Ishikawa (cell line): ENCODE measurements at regions not wholly inside any gene's neighbourhood (a gene's known extent, or its start where the extent isn't known, plus 50 kb on each side); places are given as distances from the start of the nearest gene placed in this dataset.
A peak's percentile ranks its signal among the peaks of the same experiment; 100 is the strongest.

ENCODE experiments used
- CEBPB ChIP-seq: IDR thresholded peaks from 2 replicates; pipeline ENCODE4 v1.6.1; 2012
- CREB1 ChIP-seq: IDR thresholded peaks from 2 replicates; pipeline ENCODE4 v1.6.1; 2012; ENCODE audit warnings: low read depth
- EGR1 ChIP-seq: IDR thresholded peaks from 2 replicates; pipeline ENCODE4 v1.6.1; 2012
- EP300 ChIP-seq: IDR thresholded peaks from 2 replicates; pipeline ENCODE4 v1.6.1; 2012; ENCODE audit warnings: borderline replicate concordance
- FOXM1 ChIP-seq: IDR thresholded peaks from 2 replicates; pipeline ENCODE4 v1.6.1; 2012; ENCODE audit warnings: low read depth, borderline replicate concordance
- NFIC ChIP-seq: IDR thresholded peaks from 2 replicates; pipeline ENCODE4 v1.6.1; 2012
- RAD21 ChIP-seq: IDR thresholded peaks from 2 replicates; pipeline ENCODE4 v1.6.1; 2012; ENCODE audit warnings: low read depth
- TAF1 ChIP-seq: IDR thresholded peaks from 2 replicates; pipeline ENCODE4 v1.6.1; 2012; ENCODE audit warnings: low read depth, mild to moderate bottlenecking
- TCF12 ChIP-seq: IDR thresholded peaks from 2 replicates; pipeline ENCODE4 v1.6.1; 2012; ENCODE audit warnings: low read depth
- TEAD4 ChIP-seq: IDR thresholded peaks from 2 replicates; pipeline ENCODE4 v1.6.1; 2012
- USF1 ChIP-seq: IDR thresholded peaks from 2 replicates; pipeline ENCODE4 v1.6.1; 2012
- YY1 ChIP-seq: IDR thresholded peaks from 2 replicates; pipeline ENCODE4 v1.6.1; 2012; ENCODE audit warnings: low read depth
- ZBTB7A ChIP-seq: IDR thresholded peaks from 2 replicates; pipeline ENCODE4 v1.6.1; 2012; ENCODE audit warnings: low read depth
- TF ChIP-seq, protein P1 (sequence below): IDR thresholded peaks from 2 replicates; pipeline ENCODE4 v1.6.1; 2012
- TF ChIP-seq, protein P2 (sequence below): IDR thresholded peaks from 2 replicates; pipeline ENCODE4 v1.6.1; 2012; ENCODE audit warnings: low read depth, mild to moderate bottlenecking

- TF ChIP-seq FOXM1 (no peak), EP300 (no peak), ZBTB7A (no peak), TCF12 (no peak), TAF1 (no peak), RAD21 (no peak), NFIC (no peak), CEBPB (no peak), EGR1 (no peak), TEAD4 (no peak)
- TF ChIP-seq, protein P1, sequence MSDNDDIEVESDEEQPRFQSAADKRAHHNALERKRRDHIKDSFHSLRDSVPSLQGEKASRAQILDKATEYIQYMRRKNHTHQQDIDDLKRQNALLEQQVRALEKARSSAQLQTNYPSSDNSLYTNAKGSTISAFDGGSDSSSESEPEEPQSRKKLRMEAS, result no peak
- TF ChIP-seq, protein P2, sequence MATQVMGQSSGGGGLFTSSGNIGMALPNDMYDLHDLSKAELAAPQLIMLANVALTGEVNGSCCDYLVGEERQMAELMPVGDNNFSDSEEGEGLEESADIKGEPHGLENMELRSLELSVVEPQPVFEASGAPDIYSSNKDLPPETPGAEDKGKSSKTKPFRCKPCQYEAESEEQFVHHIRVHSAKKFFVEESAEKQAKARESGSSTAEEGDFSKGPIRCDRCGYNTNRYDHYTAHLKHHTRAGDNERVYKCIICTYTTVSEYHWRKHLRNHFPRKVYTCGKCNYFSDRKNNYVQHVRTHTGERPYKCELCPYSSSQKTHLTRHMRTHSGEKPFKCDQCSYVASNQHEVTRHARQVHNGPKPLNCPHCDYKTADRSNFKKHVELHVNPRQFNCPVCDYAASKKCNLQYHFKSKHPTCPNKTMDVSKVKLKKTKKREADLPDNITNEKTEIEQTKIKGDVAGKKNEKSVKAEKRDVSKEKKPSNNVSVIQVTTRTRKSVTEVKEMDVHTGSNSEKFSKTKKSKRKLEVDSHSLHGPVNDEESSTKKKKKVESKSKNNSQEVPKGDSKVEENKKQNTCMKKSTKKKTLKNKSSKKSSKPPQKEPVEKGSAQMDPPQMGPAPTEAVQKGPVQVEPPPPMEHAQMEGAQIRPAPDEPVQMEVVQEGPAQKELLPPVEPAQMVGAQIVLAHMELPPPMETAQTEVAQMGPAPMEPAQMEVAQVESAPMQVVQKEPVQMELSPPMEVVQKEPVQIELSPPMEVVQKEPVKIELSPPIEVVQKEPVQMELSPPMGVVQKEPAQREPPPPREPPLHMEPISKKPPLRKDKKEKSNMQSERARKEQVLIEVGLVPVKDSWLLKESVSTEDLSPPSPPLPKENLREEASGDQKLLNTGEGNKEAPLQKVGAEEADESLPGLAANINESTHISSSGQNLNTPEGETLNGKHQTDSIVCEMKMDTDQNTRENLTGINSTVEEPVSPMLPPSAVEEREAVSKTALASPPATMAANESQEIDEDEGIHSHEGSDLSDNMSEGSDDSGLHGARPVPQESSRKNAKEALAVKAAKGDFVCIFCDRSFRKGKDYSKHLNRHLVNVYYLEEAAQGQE, result no peak
Measured at GRCh38 chr6:138620630-138621029, 121.3 kb upstream of the NHSL1 start.

DNA sequence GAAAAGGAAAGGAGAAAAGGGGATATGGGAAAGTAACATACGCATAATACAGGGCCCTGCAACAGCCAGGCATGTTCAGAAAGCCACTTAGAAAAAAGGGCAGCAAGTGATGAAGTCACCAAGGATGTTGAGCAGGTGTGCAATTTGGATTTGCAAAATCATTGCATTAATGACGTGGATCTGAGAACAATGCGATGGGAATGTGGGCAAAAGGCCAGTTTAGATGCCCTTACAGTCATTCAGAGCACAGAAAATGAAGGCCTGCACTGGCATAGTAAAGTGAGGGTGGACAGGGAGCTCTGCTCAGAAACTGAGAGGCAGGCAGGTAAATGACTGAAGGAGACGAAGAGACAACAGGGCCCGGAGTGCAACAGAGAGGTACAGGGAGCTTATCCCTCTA is 123.7 kb upstream of the NHSL1 start:
- TF ChIP-seq TCF12 (no peak), CREB1 (0 out of 2 replicates have a peak, but pooled peaks have one; percentile 25), TEAD4 (peak; percentile 37; the same call in 1 of the 2 replicates)

DNA sequence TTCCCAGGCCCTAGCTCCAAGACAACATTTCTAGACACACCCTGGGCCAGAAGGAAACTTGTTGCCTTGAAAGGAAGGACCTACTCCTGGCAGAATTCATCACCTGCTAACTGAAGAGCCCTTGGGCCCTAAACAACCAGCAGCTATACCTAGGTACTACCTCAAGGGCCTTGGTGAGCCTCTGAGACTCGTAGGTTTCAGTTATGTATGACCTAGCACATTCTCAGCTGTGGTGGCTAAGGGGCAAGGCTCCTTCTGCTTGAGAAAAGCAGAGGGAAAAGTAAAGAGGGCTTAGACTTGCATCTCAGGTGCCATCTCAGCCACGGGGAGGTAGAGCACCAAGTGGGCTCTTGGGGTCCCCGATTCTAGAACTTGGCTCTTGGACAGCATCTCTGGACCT is 132.3 kb upstream of the NHSL1 start:
- no peak for TF ChIP-seq USF1
- TF ChIP-seq EGR1, result no peak
- TF ChIP-seq TAF1, result no peak
- no peak for TF ChIP-seq EP300
- TF ChIP-seq, protein P1, result no peak
- no peak for TF ChIP-seq RAD21
- no peak for TF ChIP-seq CREB1
- no peak for TF ChIP-seq CEBPB
- no peak for TF ChIP-seq TCF12
- TF ChIP-seq, protein P2, result no peak
- TF ChIP-seq NFIC, result no peak
- TF ChIP-seq TEAD4, result no peak
- no peak for TF ChIP-seq YY1
- TF ChIP-seq ZBTB7A, result no peak
- TF ChIP-seq FOXM1, result no peak

- no peak for TF ChIP-seq YY1
- no peak for TF ChIP-seq CEBPB
- TF ChIP-seq EGR1, result no peak
- TF ChIP-seq, protein P2, result no peak
- no peak for TF ChIP-seq CREB1
- no peak for TF ChIP-seq USF1
- no peak for TF ChIP-seq ZBTB7A
- TF ChIP-seq TEAD4, result no peak
- TF ChIP-seq RAD21, result no peak
- TF ChIP-seq NFIC, result no peak
- TF ChIP-seq TAF1, result no peak
- TF ChIP-seq, protein P1, result no peak
- no peak for TF ChIP-seq EP300
- TF ChIP-seq TCF12, result no peak
- TF ChIP-seq FOXM1, result no peak
Measured at GRCh38 chr6:138637822-138638221, 135.7 kb upstream of the CCDC28A start.
